Liver (tissue), 8 donors: ENCODE measurements at regions not wholly inside any gene's neighbourhood (a gene's known extent, or its start where the extent isn't known, plus 50 kb on each side); places are given as distances from the start of the nearest gene placed in this dataset.

ENCODE experiments used
- DNase-seq: peaks from one replicate; pipeline ENCODE4 v3.0.0-alpha.2; 2017; ENCODE audit warnings: low spot score
- H3K27ac ChIP-seq, 2 donors: one replicate each; pipeline ENCODE4 v1.7.0; 2013; ENCODE audit warnings: inconsistent platforms in 2 of 2, low read length in 2 of 2, control low read depth in 1 of 2, low read depth in 1 of 2, mild to moderate bottlenecking in 1 of 2
- H3K27me3 ChIP-seq, 4 donors: one replicate each; pipeline versions ENCODE4 v1.6.1 to v1.7.0; 2013; ENCODE audit warnings: low read length in 3 of 4, inconsistent platforms in 1 of 4, mild to moderate bottlenecking in 1 of 4, moderate library complexity in 1 of 4; ENCODE audit not compliant: control insufficient read depth in 4 of 4, insufficient read depth in 4 of 4
- H3K36me3 ChIP-seq, 4 donors: one replicate each; pipeline versions ENCODE4 v1.6.1 to v1.7.0; 2013; ENCODE audit warnings: low read length in 3 of 4, mild to moderate bottlenecking in 3 of 4, low read depth in 1 of 4, moderate library complexity in 1 of 4; ENCODE audit not compliant: control insufficient read depth in 4 of 4, insufficient read depth in 3 of 4
- H3K4me1 ChIP-seq, 4 donors: one replicate each; pipeline versions ENCODE4 v1.6.1 to v1.7.0; 2013; ENCODE audit warnings: low read length in 3 of 4, mild to moderate bottlenecking in 3 of 4, moderate library complexity in 1 of 4; ENCODE audit not compliant: control insufficient read depth in 4 of 4, insufficient read depth in 4 of 4
- H3K4me3 ChIP-seq, 3 donors: one replicate each; pipeline versions ENCODE4 v1.6.1 to v1.7.0; 2013; ENCODE audit warnings: low read length in 3 of 3, control low read depth in 1 of 3, low read depth in 1 of 3, mild to moderate bottlenecking in 1 of 3
- H3K9ac ChIP-seq, 2 donors: one replicate each; pipeline ENCODE4 v1.7.0; 2013; ENCODE audit warnings: low read length in 2 of 2, mild to moderate bottlenecking in 2 of 2, moderate library complexity in 2 of 2, control low read depth in 1 of 2, low read depth in 1 of 2
- H3K9me3 ChIP-seq, 4 donors: one replicate each; pipeline versions ENCODE4 v1.6.1 to v1.7.0; 2013; ENCODE audit warnings: low read length in 3 of 4; ENCODE audit not compliant: control insufficient read depth in 4 of 4
- ATF3 ChIP-seq: IDR thresholded peaks from 2 replicates; pipeline ENCODE4 v1.6.1; 2016; ENCODE audit warnings: antibody characterized with exemption
- CTCF ChIP-seq: fragments of 150-350 bp; IDR thresholded peaks from 2 replicates; pipeline ENCODE4 v1.5.1; 2017; ENCODE audit warnings: improper control_type of control experiment, low read depth, low read length; ENCODE audit not compliant: missing input control
- EGR1 ChIP-seq, 2 donors: IDR thresholded peaks; 2 replicates each; pipeline ENCODE4 v1.6.1; 2016 to 2018; ENCODE audit warnings: antibody characterized with exemption in 2 of 2, low read depth in 2 of 2
- FOXA1 ChIP-seq: IDR thresholded peaks from 2 replicates; pipeline ENCODE4 v1.6.1; 2016; ENCODE audit warnings: antibody characterized with exemption
- FOXA2 ChIP-seq: IDR thresholded peaks from 2 replicates; pipeline ENCODE4 v1.6.1; 2016; ENCODE audit warnings: antibody characterized with exemption
- GABPA ChIP-seq, 2 donors: IDR thresholded peaks in 1 of 2; conservative IDR thresholded peaks in 1 of 2; 2 replicates each; pipeline ENCODE4 v1.6.1; 2016; ENCODE audit warnings: antibody characterized with exemption in 2 of 2, mild to moderate bottlenecking in 1 of 2, moderate library complexity in 1 of 2
- HNF4A ChIP-seq, 2 donors: conservative IDR thresholded peaks; 2 replicates each; pipeline ENCODE4 v1.6.1; 2016; ENCODE audit warnings: antibody characterized with exemption in 2 of 2, mild to moderate bottlenecking in 2 of 2
- HNF4G ChIP-seq: IDR thresholded peaks from 2 replicates; pipeline ENCODE4 v1.6.1; 2016; ENCODE audit warnings: antibody characterized with exemption
- JUND ChIP-seq, 2 donors: IDR thresholded peaks; 2 replicates each; pipeline ENCODE4 v1.6.1; 2016; ENCODE audit warnings: antibody characterized with exemption in 2 of 2
- MAX ChIP-seq: IDR thresholded peaks from 2 replicates; pipeline ENCODE4 v1.6.1; 2016; ENCODE audit warnings: antibody characterized with exemption
- NR2F2 ChIP-seq: IDR thresholded peaks from 2 replicates; pipeline ENCODE4 v1.6.1; 2016; ENCODE audit warnings: antibody characterized with exemption
- RAD21 ChIP-seq, 2 donors: IDR thresholded peaks; 2 replicates each; pipeline ENCODE4 v1.6.1; 2016; ENCODE audit warnings: antibody characterized with exemption in 2 of 2, mild to moderate bottlenecking in 2 of 2
- RXRA ChIP-seq, 2 donors: IDR thresholded peaks; 2 replicates each; pipeline ENCODE4 v1.6.1; 2017 to 2018; ENCODE audit warnings: antibody characterized with exemption in 2 of 2, mild to moderate bottlenecking in 1 of 2
- SP1 ChIP-seq: IDR thresholded peaks from 2 replicates; pipeline ENCODE4 v1.6.1; 2018; ENCODE audit warnings: antibody characterized with exemption, mild to moderate bottlenecking
- TAF1 ChIP-seq: conservative IDR thresholded peaks from 2 replicates; pipeline ENCODE4 v1.6.1; 2016; ENCODE audit warnings: antibody characterized with exemption, mild to moderate bottlenecking
- YY1 ChIP-seq: IDR thresholded peaks from 2 replicates; pipeline ENCODE4 v1.6.1; 2016; ENCODE audit warnings: antibody characterized with exemption, mild to moderate bottlenecking
- ZBTB33 ChIP-seq: IDR thresholded peaks from 2 replicates; pipeline ENCODE4 v1.6.1; 2016; ENCODE audit warnings: antibody characterized with exemption
- WGBS: extraction: QIAGEN DNeasy Blood & Tissue Kit; methylation state at CpG from one replicate; pipeline ENCODE4 v1.1.7; 2013; 5-methylcytosine and 5-hydroxymethylcytosine counted together
- donor health status: healthy.
- donor health status: healthy.
- donor health status: healthy.
- donor health status: healthy.
- donor health status: healthy.

- Histone ChIP-seq H3K36me3 (no peaks in the 10 kb centered on the region), H3K27ac (no peak overlapping the region), H3K4me1 (no peaks in the 10 kb centered on the region), H3K9ac (no peak overlapping the region), H3K9me3 (peaks cover 0 to 5% (median 2%) of the 10 kb centered on the region in 4 donors), H3K4me3 (no peak overlapping the region), H3K27me3 (peaks cover 0 to 4% (median 0%) of the 10 kb centered on the region in 4 donors)
- 87% methylated on average over 2 of the region's 2 CpGs for WGBS
- DNase-seq: no peak
- no peak for TF ChIP-seq ATF3
- no peak for TF ChIP-seq RXRA (IDR thresholded peaks at IDR 0.05)
- TF ChIP-seq YY1: no peak
- no peak for TF ChIP-seq RAD21 (IDR thresholded peaks at IDR 0.05)
- no peak for TF ChIP-seq JUND (IDR thresholded peaks at IDR 0.05)
- TF ChIP-seq ZBTB33: no peak
- no peak for TF ChIP-seq EGR1 (IDR thresholded peaks at IDR 0.05; ENCODE audit: low read depth in 2 of 2)
- TF ChIP-seq FOXA1: no peak
- no peak for TF ChIP-seq TAF1
- TF ChIP-seq GABPA (IDR thresholded peaks at IDR 0.05 in 1 of 2, conservative IDR thresholded peaks at IDR 0.05 in 1 of 2): no peak
- no peak for TF ChIP-seq FOXA2
- no peak for TF ChIP-seq HNF4A (conservative IDR thresholded peaks at IDR 0.05)
- TF ChIP-seq SP1: no peak
- no peak for TF ChIP-seq NR2F2
- TF ChIP-seq CTCF: no peak
- no peak for TF ChIP-seq MAX
Measured at GRCh38 chr22:27337676-27338075, 463.9 kb downstream of the MN1 start.

- no peak overlapping the region for H3K27ac ChIP-seq
Measured at GRCh38 chr22:27340047-27340446, 461.5 kb downstream of the MN1 start.

More at GRCh38 chr22:27340047-27340446, 461.5 kb downstream of the MN1 start:
- 80% methylated on average over 2 of the region's 2 CpGs for WGBS
- Histone ChIP-seq H3K9me3 (peaks cover 0 to 3% (median under 1%) of the 10 kb centered on the region in 4 donors), H3K4me3 (no peak overlapping the region), H3K4me1 (no peaks in the 10 kb centered on the region), H3K27me3 (no peaks in the 10 kb centered on the region), H3K9ac (no peak overlapping the region), H3K36me3 (no peaks in the 10 kb centered on the region)
- TF ChIP-seq RAD21 (IDR thresholded peaks at IDR 0.05) (no peak), JUND (IDR thresholded peaks at IDR 0.05) (no peak), ZBTB33 (no peak), HNF4G (no peak), MAX (no peak), CTCF (no peak), HNF4A (conservative IDR thresholded peaks at IDR 0.05) (no peak), TAF1 (no peak), FOXA1 (no peak)
- DNase-seq: no peak
